NCI-H82 (cell line): ENCODE measurements at regions not wholly inside any gene's neighbourhood (a gene's known extent, or its start where the extent isn't known, plus 50 kb on each side); places are given as distances from the start of the nearest gene placed in this dataset.
"Not testable (repeated sequence)": the region's sequence is repeated elsewhere in the genome, so short reads cannot be mapped to it uniquely, and the experiment has no call there.

Source experiments
- DNase-seq: peaks from one replicate; lab custom pipeline; 2025; lab: John Stamatoyannopoulos, UW

DNA sequence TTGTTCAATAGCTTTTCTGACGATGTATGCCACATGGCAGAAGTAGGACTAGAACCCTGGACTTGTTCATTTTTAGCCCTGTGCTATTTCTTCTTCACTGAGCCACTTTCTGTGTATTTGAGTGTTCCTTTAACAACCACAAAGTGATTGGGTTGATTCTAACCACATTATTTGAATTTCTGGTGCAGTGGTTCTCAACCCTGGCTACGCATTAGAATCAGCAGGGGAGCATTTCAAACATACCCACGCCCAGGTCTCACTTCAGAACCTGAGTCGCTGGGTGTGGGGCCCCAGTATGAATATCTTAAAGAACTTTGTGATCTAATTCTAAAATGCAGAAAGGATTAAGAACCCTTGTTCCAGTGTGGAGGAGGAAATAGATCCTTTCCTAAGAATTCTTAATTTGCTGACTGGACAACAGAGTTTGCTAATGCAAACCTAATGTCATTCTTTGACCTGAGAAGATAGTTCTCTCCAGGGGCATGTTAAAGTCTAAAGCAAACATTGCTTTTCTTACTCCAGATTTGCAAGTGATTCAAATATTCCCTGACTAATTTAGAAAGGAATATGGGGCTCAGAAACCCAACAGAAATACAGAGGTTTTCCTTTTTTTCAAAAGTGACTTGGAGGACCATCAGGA lies 75.4 kb upstream of the GDNF start:
- DNase-seq = no peak

- not testable (repeated sequence) for DNase-seq
Observed at GRCh38 chr5:37909610-37910266, 69.9 kb upstream of the GDNF start.

GRCh38 chr5:37906416-37906815 lies 66.6 kb upstream of the GDNF start:
- no peak for DNase-seq

DNA sequence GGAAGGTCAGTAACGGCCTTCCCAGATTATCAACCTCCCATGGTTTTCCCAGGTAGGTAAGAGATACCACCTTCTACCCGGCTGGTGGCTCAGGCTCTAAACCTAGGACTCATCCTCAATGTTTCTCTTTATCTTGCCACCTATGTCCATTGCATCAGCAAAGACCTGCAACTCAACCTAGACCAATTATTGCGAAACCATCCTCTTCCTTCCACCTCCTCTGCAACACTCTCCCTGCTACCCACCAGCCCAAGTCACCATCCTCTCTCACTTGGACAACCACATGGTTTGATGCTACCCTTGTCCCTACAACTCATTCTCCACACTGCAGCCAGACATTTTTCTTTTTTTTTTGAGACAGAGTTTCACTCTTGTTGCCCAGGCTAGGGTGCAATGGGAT lies 65.4 kb upstream of the GDNF start:
- DNase-seq = no peak

- no peak for DNase-seq
Observed at GRCh38 chr5:37902323-37902722, 62.5 kb upstream of the GDNF start.

GRCh38 chr5:37900692-37901091 lies 60.9 kb upstream of the GDNF start:
- DNase-seq = peak; percentile 2

DNA sequence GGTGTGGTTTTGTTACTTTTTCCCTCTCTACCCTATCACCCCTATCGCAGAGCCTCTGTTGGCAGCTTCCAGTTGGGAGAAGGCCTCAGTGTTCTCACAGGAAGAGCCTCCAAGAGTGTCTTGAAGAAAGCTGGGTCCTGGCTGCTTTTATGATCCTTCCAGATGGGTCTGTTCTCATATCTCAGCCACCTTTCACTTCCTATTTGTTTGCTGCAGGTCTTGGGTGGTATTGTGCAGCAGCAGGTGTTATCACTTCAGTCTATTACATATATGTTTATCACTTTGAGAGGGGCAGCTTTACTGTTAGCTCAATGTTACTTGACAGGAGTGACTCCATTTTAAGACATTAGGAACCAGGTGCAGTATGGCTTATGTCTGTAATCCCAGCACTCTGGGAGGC lies 59.2 kb upstream of the GDNF start:
- DNase-seq = no peak

DNA sequence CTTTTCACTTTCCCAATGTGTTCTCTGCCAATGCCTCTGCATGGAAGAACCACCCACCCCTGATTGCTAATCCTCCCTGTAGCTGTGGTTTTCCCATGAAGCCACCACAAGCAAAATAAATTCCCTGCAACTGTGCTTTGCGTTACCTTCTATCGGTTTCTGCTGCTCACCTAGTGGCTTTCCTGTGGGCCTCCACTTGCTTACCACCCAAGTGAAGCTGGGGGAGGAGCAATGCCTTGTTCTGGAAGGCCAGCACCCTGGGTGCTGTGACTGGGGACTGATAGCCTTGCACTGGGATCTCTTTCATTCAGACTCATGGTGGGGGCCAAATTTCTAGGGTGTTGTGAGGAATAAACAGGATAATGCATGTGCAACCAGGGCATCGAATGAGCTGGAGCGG lies 56.3 kb upstream of the GDNF start:
- DNase-seq = no peak

GRCh38 chr5:37893434-37894134 lies 53.7 kb upstream of the GDNF start:
- DNase-seq = no peak

DNA sequence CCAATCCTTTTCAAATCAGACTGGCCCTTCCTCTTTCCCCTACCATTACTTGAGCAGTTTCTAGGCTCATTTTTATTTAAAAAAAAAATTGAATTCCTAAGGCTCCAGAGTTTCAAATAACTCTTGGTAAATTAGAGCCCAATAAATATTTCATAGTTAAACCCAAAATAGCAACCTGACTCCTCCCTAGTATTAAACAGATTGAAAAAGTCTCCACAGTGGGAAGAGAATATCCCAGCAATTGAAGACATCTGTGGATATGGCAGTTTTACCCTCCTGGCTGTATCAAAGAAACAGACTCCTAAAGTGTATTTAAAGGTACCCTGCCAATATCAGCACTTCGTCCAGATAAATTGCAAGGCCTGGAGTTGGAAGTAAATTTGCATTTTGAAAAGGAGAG lies 52.7 kb upstream of the GDNF start:
- no peak for DNase-seq

DNA sequence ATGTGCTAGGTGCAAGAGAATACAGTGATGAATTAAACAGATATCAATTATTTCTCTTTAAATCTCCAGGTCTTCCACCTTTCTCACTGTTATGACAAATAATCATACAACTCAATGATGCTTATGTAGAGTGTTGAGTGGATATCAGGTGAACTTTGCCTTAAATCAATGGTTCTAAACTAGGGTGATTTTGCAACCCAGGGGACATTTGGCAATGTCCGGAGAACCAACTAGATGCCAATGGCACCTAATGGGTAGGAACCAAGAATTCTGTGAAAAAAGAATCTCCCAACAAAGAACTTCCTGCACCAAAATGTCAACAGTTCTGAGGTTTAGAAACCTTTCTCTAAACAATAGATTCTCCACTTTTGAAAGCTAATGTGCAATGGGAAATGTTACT lies 52.0 kb upstream of the GDNF start:
- DNase-seq = no peak

GRCh38 chr5:37889612-37890317 lies 49.9 kb upstream of the GDNF start:
- DNase-seq = no peak
